Astrocyte (in vitro differentiated cells and primary cell): ENCODE measurements at regions not wholly inside any gene's neighbourhood (a gene's known extent, or its start where the extent isn't known, plus 50 kb on each side); places are given as distances from the start of the nearest gene placed in this dataset.

Experiments used
- DNase-seq: peaks from one replicate; pipeline ENCODE4 v3.0.0-alpha.2; 2010; ENCODE audit warnings: low read depth
- FAIRE-seq: peaks from 2 replicates; lab custom pipeline; 2011; peaks lifted over from hg19 to GRCh38; lab: Jason Lieb, UNC
- H2AFZ ChIP-seq: 2 replicates; pipeline ENCODE4 v1.6.0; 2012; ENCODE audit warnings: low read depth, low read length, inconsistent platforms
- H3K27ac ChIP-seq: 2 replicates; pipeline ENCODE4 v1.5.1; 2011; ENCODE audit warnings: low read depth, low read length, inconsistent platforms
- H3K27me3 ChIP-seq: 2 replicates; pipeline ENCODE4 v1.6.0; 2011; ENCODE audit warnings: low read length, inconsistent platforms; ENCODE audit not compliant: insufficient read depth
- H3K36me3 ChIP-seq: 2 replicates; pipeline ENCODE4 v1.5.1; 2011; ENCODE audit warnings: low read length, inconsistent platforms; ENCODE audit not compliant: insufficient read depth
- H3K4me1 ChIP-seq: 2 replicates; pipeline ENCODE4 v1.5.1; 2011; ENCODE audit warnings: low read length, inconsistent platforms; ENCODE audit not compliant: insufficient read depth
- H3K4me2 ChIP-seq: 2 replicates; pipeline ENCODE4 v1.6.0; 2012; ENCODE audit warnings: low read length, inconsistent platforms
- H3K4me3 ChIP-seq: 2 replicates; pipeline ENCODE4 v1.5.1; 2011; ENCODE audit warnings: low read depth, mild to moderate bottlenecking, low read length, inconsistent platforms; ENCODE audit not compliant: insufficient read depth
- H3K79me2 ChIP-seq: 2 replicates; pipeline ENCODE4 v1.6.0; 2012; ENCODE audit warnings: mild to moderate bottlenecking, low read length, inconsistent platforms; ENCODE audit not compliant: insufficient read depth
- H3K9ac ChIP-seq: 2 replicates; pipeline ENCODE4 v1.6.0; 2012; ENCODE audit warnings: mild to moderate bottlenecking, low read length, inconsistent platforms
- H3K9me3 ChIP-seq: 2 replicates; pipeline ENCODE4 v1.5.1; 2012; ENCODE audit warnings: low read depth, mild to moderate bottlenecking, low read length, inconsistent platforms; ENCODE audit not compliant: insufficient read depth
- H4K20me1 ChIP-seq: 2 replicates; pipeline ENCODE4 v1.6.0; 2012; ENCODE audit warnings: low read length, inconsistent platforms; ENCODE audit not compliant: insufficient read depth
- H3K27ac Mint-ChIP-seq: one replicate; pipeline ENCODE4 v1.8.0; 2021; ENCODE audit warnings: mild to moderate bottlenecking, mixed read lengths; ENCODE audit not compliant: unreplicated experiment
- H3K27me3 Mint-ChIP-seq: one replicate; pipeline ENCODE4 v1.8.0; 2021; ENCODE audit warnings: low read depth, mixed read lengths; ENCODE audit not compliant: unreplicated experiment
- H3K36me3 Mint-ChIP-seq: one replicate; pipeline ENCODE4 v1.8.0; 2021; ENCODE audit warnings: low read depth, mixed read lengths; ENCODE audit not compliant: unreplicated experiment
- H3K4me1 Mint-ChIP-seq: one replicate; pipeline ENCODE4 v1.8.0; 2021; ENCODE audit warnings: low read depth, mixed read lengths; ENCODE audit not compliant: unreplicated experiment
- H3K4me3 Mint-ChIP-seq: one replicate; pipeline ENCODE4 v1.8.0; 2021; ENCODE audit warnings: mild to moderate bottlenecking, moderate library complexity, mixed read lengths; ENCODE audit not compliant: unreplicated experiment
- H3K9me3 Mint-ChIP-seq: one replicate; pipeline ENCODE4 v1.8.0; 2021; ENCODE audit warnings: mild to moderate bottlenecking, mixed read lengths; ENCODE audit not compliant: unreplicated experiment
- CTCF ChIP-seq: IDR thresholded peaks from 2 replicates; pipeline ENCODE4 v1.5.1; 2011; ENCODE audit warnings: low read depth, mild to moderate bottlenecking, inconsistent platforms, low read length, moderate library complexity; ENCODE audit not compliant: insufficient read depth
- EZH2 ChIP-seq: IDR thresholded peaks from 2 replicates; pipeline ENCODE4 v1.6.1; 2012; ENCODE audit warnings: mild to moderate bottlenecking, low read length, inconsistent platforms; ENCODE audit not compliant: insufficient read depth

GRCh38 chr2:239496700-239497099, 95.9 kb upstream of the HDAC4 start:
- no peak overlapping the region for H2AFZ ChIP-seq
- no peak overlapping the region for H3K4me2 ChIP-seq
- TF ChIP-seq EZH2, result no peak
- TF ChIP-seq CTCF, result no peak
- H3K27ac ChIP-seq, result no peak overlapping the region
- DNase-seq, result no peak
- Mint-ChIP-seq H3K27me3 (peaks cover 53% of the 10 kb centered on the region), H3K4me3 (no peak overlapping the region), H3K9me3 (peaks cover 5% of the 10 kb centered on the region), H3K36me3 (peaks cover 1% of the 10 kb centered on the region), H3K4me1 (no peaks in the 10 kb centered on the region), H3K27ac (no peak overlapping the region)
- peaks cover 3% of the 10 kb centered on the region for H3K27me3 ChIP-seq
- H3K79me2 ChIP-seq, result no peaks in the 10 kb centered on the region
- H3K4me1 ChIP-seq, result no peaks in the 10 kb centered on the region
- no peak overlapping the region for H3K4me3 ChIP-seq
- no peak for FAIRE-seq
- H4K20me1 ChIP-seq, result no peaks in the 10 kb centered on the region
- H3K9me3 ChIP-seq, result peaks cover 3% of the 10 kb centered on the region
- no peaks in the 10 kb centered on the region for H3K36me3 ChIP-seq
- H3K9ac ChIP-seq, result no peak overlapping the region

- H3K27me3 ChIP-seq, result peaks cover 3% of the 10 kb centered on the region
- DNase-seq (no peak), FAIRE-seq (no peak)
- Mint-ChIP-seq H3K9me3 (peaks cover 5% of the 10 kb centered on the region), H3K27me3 (peaks cover 53% of the 10 kb centered on the region), H3K27ac (no peak overlapping the region), H3K36me3 (peaks cover 1% of the 10 kb centered on the region), H3K4me3 (no peak overlapping the region), H3K4me1 (no peaks in the 10 kb centered on the region)
- no peaks in the 10 kb centered on the region for H3K4me1 ChIP-seq
- peaks cover 3% of the 10 kb centered on the region for H3K9me3 ChIP-seq
- no peaks in the 10 kb centered on the region for H4K20me1 ChIP-seq
- H3K4me3 ChIP-seq, result no peak overlapping the region
- no peaks in the 10 kb centered on the region for H3K79me2 ChIP-seq
- no peak overlapping the region for H3K4me2 ChIP-seq
- no peak overlapping the region for H2AFZ ChIP-seq
- H3K36me3 ChIP-seq, result no peaks in the 10 kb centered on the region
- H3K9ac ChIP-seq, result no peak overlapping the region
- H3K27ac ChIP-seq, result no peak overlapping the region
- no peak for TF ChIP-seq EZH2
- TF ChIP-seq CTCF, result no peak
Observed at GRCh38 chr2:239495791-239496233, 95.0 kb upstream of the HDAC4 start.

GRCh38 chr2:239495175-239495574, 94.4 kb upstream of the HDAC4 start:
- no peaks in the 10 kb centered on the region for H3K79me2 ChIP-seq
- H3K36me3 ChIP-seq, result no peaks in the 10 kb centered on the region
- no peak overlapping the region for H3K4me3 ChIP-seq
- no peak overlapping the region for H3K4me2 ChIP-seq
- H3K9ac ChIP-seq, result no peak overlapping the region
- peaks cover 3% of the 10 kb centered on the region for H3K9me3 ChIP-seq
- peaks cover 53% of the 10 kb centered on the region for H3K27me3 Mint-ChIP-seq
- peaks cover 1% of the 10 kb centered on the region for H3K36me3 Mint-ChIP-seq
- no peak overlapping the region for H3K27ac ChIP-seq
- no peak for DNase-seq
- no peak for TF ChIP-seq CTCF
- no peak for TF ChIP-seq EZH2
- peaks cover 7% of the 10 kb centered on the region for H3K9me3 Mint-ChIP-seq
- no peak overlapping the region for H2AFZ ChIP-seq
- H3K27me3 ChIP-seq, result peaks cover 3% of the 10 kb centered on the region
- H4K20me1 ChIP-seq, result no peaks in the 10 kb centered on the region
- H3K4me1 Mint-ChIP-seq, result no peaks in the 10 kb centered on the region
- no peaks in the 10 kb centered on the region for H3K4me1 ChIP-seq
- no peak overlapping the region for H3K27ac Mint-ChIP-seq
- H3K4me3 Mint-ChIP-seq, result no peak overlapping the region
- no peak for FAIRE-seq
